ENCODE measurements at regions not wholly inside any gene's neighbourhood (a gene's known extent, or its start where the extent isn't known, plus 50 kb on each side); places are given as distances from the start of the nearest gene placed in this dataset.

DNA sequence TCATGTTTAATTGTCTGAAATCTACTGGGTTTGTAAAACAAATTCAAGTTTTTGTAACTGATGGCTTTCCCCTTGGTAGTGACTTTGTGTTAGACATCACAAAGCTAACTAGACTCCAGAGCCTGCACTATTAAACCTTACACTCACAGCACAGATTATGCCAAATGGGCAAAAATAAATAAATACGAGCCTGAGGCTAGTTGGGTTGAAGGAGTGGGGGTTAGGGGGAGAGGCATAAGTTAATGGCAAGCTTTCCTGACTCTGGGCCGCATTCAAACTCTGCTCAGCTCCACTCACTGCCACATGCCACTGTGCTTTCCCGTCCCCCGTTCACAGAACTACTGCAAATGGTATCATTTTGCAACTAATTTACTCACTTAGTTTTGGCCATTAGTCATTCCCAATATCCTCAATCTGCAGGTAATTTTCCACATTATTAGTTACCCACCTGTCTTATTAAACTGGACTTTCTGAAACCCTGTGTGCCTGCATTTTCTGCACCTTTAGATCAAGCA lies 1079.9 kb upstream of the PIK3C3 start:
- no peaks in the 10 kb centered on the region for H3K4me1 ChIP-seq (ENCODE audit: control insufficient read depth, insufficient read depth, low read length)
- H3K36me3 ChIP-seq (ENCODE audit: control insufficient read depth, insufficient read depth, low read length), result no peaks in the 10 kb centered on the region
- peak in 1 of 6 donors; percentile 50 for DNase-seq (ENCODE audit: low read depth in 4 of 6, low spot score in 6 of 6)
- no peaks in the 10 kb centered on the region for H3K9me3 ChIP-seq (ENCODE audit: control insufficient read depth, insufficient read depth, low read length)
- no peaks in the 10 kb centered on the region for H3K27me3 ChIP-seq (ENCODE audit: control insufficient read depth, insufficient read depth, low read length)
- 86% methylated on average over 3 of the region's 4 CpGs for WGBS (ENCODE audit: insufficient coverage)
- H3K4me3 ChIP-seq (ENCODE audit: low read depth, low read length), result no peak overlapping the region
- no peak overlapping the region for H3K27ac ChIP-seq (ENCODE audit: low read depth, low read length)

DNA sequence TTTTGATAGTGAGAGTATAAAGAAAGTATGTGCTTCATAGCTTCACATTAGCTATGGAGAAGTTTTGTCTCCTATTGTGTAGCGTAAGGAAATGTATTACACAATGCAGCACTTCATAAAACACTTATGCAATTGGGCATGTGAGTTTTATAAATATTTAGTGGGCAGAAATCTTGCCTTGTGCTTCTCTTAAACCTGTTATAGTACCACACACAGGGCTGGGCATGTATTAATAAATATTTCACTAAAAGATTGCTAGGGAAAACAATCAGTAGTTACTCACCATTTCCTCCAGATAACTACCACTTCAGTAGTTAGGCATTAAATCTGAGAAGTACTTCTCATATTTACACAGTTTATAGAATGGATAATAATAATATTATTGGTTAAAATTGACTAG lies 1080.8 kb upstream of the PIK3C3 start:
- no peaks in the 10 kb centered on the region for H3K9me3 ChIP-seq (ENCODE audit: control insufficient read depth, insufficient read depth, low read length)
- no CpG with 5 or more reads among the region's 1 CpG for WGBS (ENCODE audit: insufficient coverage)
- H3K36me3 ChIP-seq (ENCODE audit: control insufficient read depth, insufficient read depth, low read length), result no peaks in the 10 kb centered on the region
- no peaks in the 10 kb centered on the region for H3K4me1 ChIP-seq (ENCODE audit: control insufficient read depth, insufficient read depth, low read length)
- DNase-seq (ENCODE audit: low read depth in 4 of 6, low spot score in 6 of 6), result no peak
- H3K27ac ChIP-seq (ENCODE audit: low read depth, low read length), result no peak overlapping the region
- no peaks in the 10 kb centered on the region for H3K27me3 ChIP-seq (ENCODE audit: control insufficient read depth, insufficient read depth, low read length)
- H3K4me3 ChIP-seq (ENCODE audit: low read depth, low read length), result no peak overlapping the region

DNA sequence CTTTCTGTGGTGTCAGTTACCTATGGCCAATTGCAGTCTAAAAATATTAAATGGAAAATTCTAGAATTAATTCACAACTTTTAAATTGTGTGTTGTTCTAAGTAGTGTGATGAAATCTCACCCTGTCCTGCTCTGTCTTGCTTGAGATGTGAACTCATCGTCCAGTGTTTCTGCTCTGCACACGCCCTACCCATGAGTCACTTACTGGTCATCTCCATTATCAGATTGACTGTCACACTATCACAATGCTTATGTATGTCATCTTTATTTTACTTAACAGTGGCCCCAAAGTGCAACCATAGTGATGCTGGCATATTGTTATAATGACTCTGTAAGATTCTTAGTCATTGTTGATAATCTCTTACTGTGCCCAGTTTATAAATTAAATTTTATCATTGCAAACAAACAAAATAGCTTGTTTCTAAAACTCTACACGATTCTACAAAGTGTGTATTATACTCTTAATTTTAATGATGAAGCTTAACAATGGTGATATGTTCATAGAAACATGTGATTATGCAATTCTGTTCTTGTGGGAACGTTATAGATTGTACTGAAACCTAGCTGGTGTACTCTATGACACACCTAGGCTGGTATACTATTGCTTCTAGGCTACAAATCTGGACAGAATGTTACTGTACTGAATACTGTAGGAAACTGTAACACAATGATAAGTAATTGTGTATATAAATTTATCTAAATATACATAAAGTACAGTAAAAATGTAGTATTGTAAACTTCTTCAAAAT lies 1086.8 kb upstream of the PIK3C3 start:
- H3K36me3 ChIP-seq (ENCODE audit: control insufficient read depth, insufficient read depth, low read length), result no peaks in the 10 kb centered on the region
- no peaks in the 10 kb centered on the region for H3K9me3 ChIP-seq (ENCODE audit: control insufficient read depth, insufficient read depth, low read length)
- DNase-seq (ENCODE audit: low read depth in 4 of 6, low spot score in 6 of 6), result no peak
- H3K27ac ChIP-seq (ENCODE audit: low read depth, low read length), result no peak overlapping the region
- 0% methylated on average over 1 of the region's 4 CpGs for WGBS (ENCODE audit: insufficient coverage)
- no peaks in the 10 kb centered on the region for H3K27me3 ChIP-seq (ENCODE audit: control insufficient read depth, insufficient read depth, low read length)
- H3K4me1 ChIP-seq (ENCODE audit: control insufficient read depth, insufficient read depth, low read length), result no peaks in the 10 kb centered on the region
- H3K4me3 ChIP-seq (ENCODE audit: low read depth, low read length), result no peak overlapping the region

DNA sequence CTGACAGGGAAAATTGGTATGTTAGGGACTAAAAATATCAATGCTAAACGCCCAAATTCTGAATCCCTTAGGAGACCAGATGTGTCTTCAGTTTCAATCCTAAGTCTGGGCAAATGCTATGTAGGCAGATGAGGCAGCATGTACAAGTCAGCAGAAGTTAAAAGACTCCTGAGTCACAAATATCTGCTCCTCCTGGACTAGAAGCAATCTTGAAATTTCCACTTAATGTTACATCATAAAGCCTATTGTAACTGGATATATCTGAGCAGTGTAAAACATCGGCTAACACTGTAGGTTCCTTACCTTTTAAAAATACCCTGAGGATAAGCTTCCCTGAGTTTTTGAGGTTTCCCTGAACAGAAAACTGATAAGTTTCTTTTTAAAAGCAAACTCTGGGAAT lies 1087.6 kb upstream of the PIK3C3 start:
- Histone ChIP-seq H3K27me3 (ENCODE audit: control insufficient read depth, insufficient read depth, low read length) (no peaks in the 10 kb centered on the region), H3K4me3 (ENCODE audit: low read depth, low read length) (no peak overlapping the region), H3K9me3 (ENCODE audit: control insufficient read depth, insufficient read depth, low read length) (no peaks in the 10 kb centered on the region), H3K36me3 (ENCODE audit: control insufficient read depth, insufficient read depth, low read length) (no peaks in the 10 kb centered on the region), H3K27ac (ENCODE audit: low read depth, low read length) (no peak overlapping the region), H3K4me1 (ENCODE audit: control insufficient read depth, insufficient read depth, low read length) (no peaks in the 10 kb centered on the region)
- no peak for DNase-seq (ENCODE audit: low read depth in 4 of 6, low spot score in 6 of 6)
- 86% methylated on average over 1 of the region's 2 CpGs for WGBS (ENCODE audit: insufficient coverage)

DNA sequence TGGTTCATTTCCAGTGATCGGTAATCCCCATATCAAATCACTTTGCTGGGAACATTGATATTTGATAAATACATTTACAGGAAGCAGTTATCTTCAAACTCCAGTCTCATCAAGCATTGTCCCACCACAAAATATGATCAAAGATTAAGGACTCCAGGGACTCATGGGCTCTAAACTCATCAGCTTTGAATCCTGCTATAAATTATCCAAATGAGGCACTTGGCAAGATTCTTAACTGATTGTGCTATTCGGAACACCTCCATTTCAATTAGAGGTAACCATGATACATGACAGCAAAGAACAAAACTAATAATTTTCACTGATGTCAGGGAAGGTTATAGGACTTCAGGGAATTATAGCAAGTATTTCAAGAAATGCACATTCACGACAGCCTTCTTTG lies 1088.1 kb upstream of the PIK3C3 start:
- Histone ChIP-seq H3K27me3 (ENCODE audit: control insufficient read depth, insufficient read depth, low read length) (no peaks in the 10 kb centered on the region), H3K27ac (ENCODE audit: low read depth, low read length) (no peak overlapping the region), H3K36me3 (ENCODE audit: control insufficient read depth, insufficient read depth, low read length) (no peaks in the 10 kb centered on the region), H3K4me3 (ENCODE audit: low read depth, low read length) (no peak overlapping the region), H3K4me1 (ENCODE audit: control insufficient read depth, insufficient read depth, low read length) (no peaks in the 10 kb centered on the region), H3K9me3 (ENCODE audit: control insufficient read depth, insufficient read depth, low read length) (no peaks in the 10 kb centered on the region)
- 100% methylated on average over 1 of the region's 3 CpGs for WGBS (ENCODE audit: insufficient coverage)
- peak in 1 of 6 donors; percentile 62 for DNase-seq (ENCODE audit: low read depth in 4 of 6, low spot score in 6 of 6)

DNA sequence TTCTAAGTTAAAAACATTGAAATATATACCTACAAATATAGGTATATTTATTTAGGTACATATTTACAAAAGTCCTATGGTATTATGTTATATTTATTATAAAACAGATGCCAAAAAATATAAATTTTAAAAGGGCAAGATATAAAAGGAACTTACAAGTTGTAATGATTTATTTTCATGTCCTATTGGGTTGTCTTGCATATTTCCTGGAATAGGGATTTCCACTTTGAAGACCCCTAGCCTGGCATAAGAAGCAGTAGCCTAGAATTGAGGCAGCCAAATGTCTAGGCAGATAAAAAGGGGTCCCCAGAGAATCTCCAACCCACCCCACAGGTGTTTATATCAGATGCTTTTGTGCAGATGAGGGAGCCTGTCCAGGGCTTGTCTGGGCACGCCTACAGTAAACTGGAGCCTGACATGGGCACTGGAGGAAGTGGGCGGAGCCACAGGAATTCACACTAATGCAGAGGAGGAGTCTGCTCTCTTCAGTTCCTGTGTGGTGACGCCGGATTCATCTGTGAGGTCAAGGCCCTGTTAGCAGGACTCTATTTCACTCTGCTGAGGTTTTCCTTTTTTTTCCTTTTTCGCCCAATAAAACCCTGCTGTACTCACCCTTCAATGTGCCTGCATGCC lies 1088.9 kb upstream of the PIK3C3 start:
- no peak for DNase-seq (ENCODE audit: low read depth in 4 of 6, low spot score in 6 of 6)

DNA sequence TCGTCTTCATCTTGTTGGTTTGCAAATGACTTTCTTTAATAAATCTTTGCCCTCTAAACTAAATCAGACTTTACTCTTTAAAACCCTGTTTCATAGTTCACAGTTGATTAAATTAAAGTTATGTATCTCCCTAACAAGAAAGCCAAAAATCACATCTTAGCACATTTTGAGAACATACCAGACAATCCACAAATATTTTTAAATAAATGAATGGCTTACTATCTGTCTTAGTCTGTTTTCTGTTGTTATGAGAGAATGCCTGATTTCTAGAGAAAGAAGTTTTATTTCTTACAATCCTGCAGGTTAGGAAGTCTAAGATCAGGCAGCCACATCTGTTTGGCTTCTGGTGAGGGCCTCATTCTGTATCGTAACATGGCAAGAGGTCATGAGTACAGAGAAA lies 1090.2 kb upstream of the PIK3C3 start:
- no peak for DNase-seq (ENCODE audit: low read depth in 4 of 6, low spot score in 6 of 6)
- Histone ChIP-seq H3K4me1 (ENCODE audit: control insufficient read depth, insufficient read depth, low read length) (no peaks in the 10 kb centered on the region), H3K9me3 (ENCODE audit: control insufficient read depth, insufficient read depth, low read length) (no peaks in the 10 kb centered on the region), H3K4me3 (ENCODE audit: low read depth, low read length) (no peak overlapping the region), H3K27ac (ENCODE audit: low read depth, low read length) (no peak overlapping the region), H3K27me3 (ENCODE audit: control insufficient read depth, insufficient read depth, low read length) (no peaks in the 10 kb centered on the region), H3K36me3 (ENCODE audit: control insufficient read depth, insufficient read depth, low read length) (no peaks in the 10 kb centered on the region)
- WGBS (ENCODE audit: insufficient coverage), result no CpG with 5 or more reads among the region's 2 CpGs

More for the DNA sequence above, 1088.9 kb upstream of the PIK3C3 start:
- no peak overlapping the region for H3K4me3 ChIP-seq (ENCODE audit: low read depth, low read length)
- WGBS (ENCODE audit: insufficient coverage), result 88% methylated on average over 5 of the region's 5 CpGs
- no peak overlapping the region for H3K27ac ChIP-seq (ENCODE audit: low read depth, low read length)
- no peaks in the 10 kb centered on the region for H3K9me3 ChIP-seq (ENCODE audit: control insufficient read depth, insufficient read depth, low read length)
- H3K4me1 ChIP-seq (ENCODE audit: control insufficient read depth, insufficient read depth, low read length), result no peaks in the 10 kb centered on the region
- no peaks in the 10 kb centered on the region for H3K27me3 ChIP-seq (ENCODE audit: control insufficient read depth, insufficient read depth, low read length)
- no peaks in the 10 kb centered on the region for H3K36me3 ChIP-seq (ENCODE audit: control insufficient read depth, insufficient read depth, low read length)

DNA sequence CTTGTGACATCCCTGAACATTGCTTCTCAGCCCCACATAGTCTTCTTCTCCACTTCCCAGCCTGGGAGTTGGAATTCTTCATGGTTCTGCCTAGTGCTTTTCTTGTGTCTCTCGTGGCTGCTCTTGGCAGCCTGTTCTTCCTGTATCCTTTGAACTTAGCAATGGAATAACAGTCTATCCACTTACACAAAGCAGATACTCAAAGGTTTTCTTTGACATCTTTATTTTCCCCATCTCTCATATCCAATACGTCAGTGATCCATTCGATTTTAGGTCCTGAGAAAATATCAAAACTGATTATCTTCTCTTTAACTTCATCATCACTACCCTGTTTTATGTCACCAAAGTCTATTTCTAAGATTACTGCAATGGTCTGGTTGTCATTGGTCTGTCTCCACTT lies 1091.2 kb upstream of the PIK3C3 start:
- WGBS (ENCODE audit: insufficient coverage), result 81% methylated on average over 3 of the region's 3 CpGs
- Histone ChIP-seq H3K27ac (ENCODE audit: low read depth, low read length) (no peak overlapping the region), H3K4me1 (ENCODE audit: control insufficient read depth, insufficient read depth, low read length) (no peaks in the 10 kb centered on the region), H3K9me3 (ENCODE audit: control insufficient read depth, insufficient read depth, low read length) (no peaks in the 10 kb centered on the region), H3K27me3 (ENCODE audit: control insufficient read depth, insufficient read depth, low read length) (no peaks in the 10 kb centered on the region), H3K36me3 (ENCODE audit: control insufficient read depth, insufficient read depth, low read length) (no peaks in the 10 kb centered on the region), H3K4me3 (ENCODE audit: low read depth, low read length) (no peak overlapping the region)
- no peak for DNase-seq (ENCODE audit: low read depth in 4 of 6, low spot score in 6 of 6)

DNA sequence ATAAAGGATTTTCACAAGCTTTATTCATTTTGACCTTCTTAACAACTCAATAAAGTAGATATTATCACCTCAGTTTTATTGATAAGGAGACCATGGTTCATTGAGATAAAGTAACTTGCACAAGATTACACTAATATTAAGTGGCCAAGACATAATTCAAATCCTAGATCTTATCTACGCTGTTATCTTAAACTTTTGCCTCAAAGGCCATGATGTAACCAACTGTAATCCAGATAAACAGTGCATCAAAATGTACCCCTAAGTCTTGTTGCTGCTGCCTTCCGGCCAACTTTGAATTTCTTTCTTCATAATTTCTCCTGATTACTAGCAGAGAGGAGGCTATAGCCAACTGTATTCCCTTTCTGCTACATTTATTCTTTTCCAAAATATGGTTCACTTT lies 1094.8 kb upstream of the PIK3C3 start:
- H3K4me1 ChIP-seq (ENCODE audit: control insufficient read depth, insufficient read depth, low read length), result no peaks in the 10 kb centered on the region
- DNase-seq (ENCODE audit: low read depth in 4 of 6, low spot score in 6 of 6), result no peak
- H3K27me3 ChIP-seq (ENCODE audit: control insufficient read depth, insufficient read depth, low read length), result no peaks in the 10 kb centered on the region
- no peak overlapping the region for H3K27ac ChIP-seq (ENCODE audit: low read depth, low read length)
- no peak overlapping the region for H3K4me3 ChIP-seq (ENCODE audit: low read depth, low read length)
- 100% methylated on average over 1 of the region's 2 CpGs for WGBS (ENCODE audit: insufficient coverage)
- no peaks in the 10 kb centered on the region for H3K9me3 ChIP-seq (ENCODE audit: control insufficient read depth, insufficient read depth, low read length)
- no peaks in the 10 kb centered on the region for H3K36me3 ChIP-seq (ENCODE audit: control insufficient read depth, insufficient read depth, low read length)

DNA sequence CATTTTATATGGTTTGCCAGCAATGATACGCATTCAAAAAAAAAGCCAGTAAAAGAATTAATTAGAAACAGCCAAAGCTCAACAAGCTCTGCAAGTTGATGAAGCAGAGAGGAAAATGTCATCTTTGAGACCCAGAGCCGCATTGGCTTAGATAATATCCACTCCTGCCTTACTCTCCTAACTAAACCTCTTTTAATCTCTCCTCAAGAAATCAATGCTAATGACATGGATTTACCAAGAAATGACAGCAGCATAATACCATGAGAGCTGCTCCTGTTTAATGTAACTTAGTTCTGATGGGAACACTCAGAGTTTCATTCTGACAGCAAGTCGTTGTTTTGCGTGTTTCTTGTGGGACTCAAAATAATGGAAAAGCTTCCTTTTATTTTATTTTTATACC lies 1099.4 kb upstream of the PIK3C3 start:
- no peaks in the 10 kb centered on the region for H3K27me3 ChIP-seq (ENCODE audit: control insufficient read depth, insufficient read depth, low read length)
- no peaks in the 10 kb centered on the region for H3K9me3 ChIP-seq (ENCODE audit: control insufficient read depth, insufficient read depth, low read length)
- peak in 2 of 6 donors; percentile 3 to 78 for DNase-seq (ENCODE audit: low read depth in 4 of 6, low spot score in 6 of 6)
- no peak overlapping the region for H3K4me3 ChIP-seq (ENCODE audit: low read depth, low read length)
- H3K4me1 ChIP-seq (ENCODE audit: control insufficient read depth, insufficient read depth, low read length), result no peaks in the 10 kb centered on the region
- H3K27ac ChIP-seq (ENCODE audit: low read depth, low read length), result no peak overlapping the region
- 50% methylated on average over 1 of the region's 4 CpGs for WGBS (ENCODE audit: insufficient coverage)
- no peaks in the 10 kb centered on the region for H3K36me3 ChIP-seq (ENCODE audit: control insufficient read depth, insufficient read depth, low read length)
